ENCODE measurements at regions not wholly inside any gene's neighbourhood (a gene's known extent, or its start where the extent isn't known, plus 50 kb on each side); places are given as distances from the start of the nearest gene placed in this dataset.
"Not testable (repeated sequence)": the region's sequence is repeated elsewhere in the genome, so short reads cannot be mapped to it uniquely, and the experiment has no call there.

DNA sequence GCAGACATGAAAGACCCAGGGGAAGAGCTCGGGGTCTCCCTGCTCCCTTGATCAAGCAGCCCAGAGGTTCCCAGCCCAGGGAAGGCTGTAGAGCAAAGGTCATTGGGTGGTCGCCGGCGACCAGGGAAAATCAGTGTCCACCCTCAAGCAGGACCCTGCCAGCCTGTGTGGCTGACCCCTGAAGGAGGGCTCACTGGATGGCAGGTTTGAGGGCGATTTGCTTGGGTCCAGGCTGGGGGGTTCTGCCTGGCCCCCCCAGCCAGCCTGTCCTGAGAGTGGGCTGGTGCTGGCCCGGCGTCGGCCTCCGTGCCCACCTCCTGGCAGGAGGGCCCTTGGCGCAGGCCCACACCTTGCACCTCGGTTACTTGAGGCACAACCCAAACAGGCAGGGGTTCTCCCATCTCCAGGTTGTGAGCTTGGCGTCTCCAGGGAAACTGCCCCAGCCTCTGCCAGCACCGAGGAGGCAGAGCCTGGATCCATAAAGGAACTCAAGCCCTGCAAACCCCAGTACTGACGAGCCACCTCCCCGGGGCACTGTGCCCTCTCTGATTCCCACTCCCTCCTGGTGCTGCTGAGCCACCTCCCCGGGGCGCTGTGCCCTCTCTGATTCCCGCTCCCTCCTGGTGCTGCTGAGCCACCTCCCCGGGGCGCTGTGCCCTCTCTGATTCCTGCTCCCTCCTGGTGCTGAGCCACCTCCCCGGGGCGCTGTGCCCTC, 329.0 kb upstream of the SFSWAP start:
- DNase-seq, result no peak

DNA sequence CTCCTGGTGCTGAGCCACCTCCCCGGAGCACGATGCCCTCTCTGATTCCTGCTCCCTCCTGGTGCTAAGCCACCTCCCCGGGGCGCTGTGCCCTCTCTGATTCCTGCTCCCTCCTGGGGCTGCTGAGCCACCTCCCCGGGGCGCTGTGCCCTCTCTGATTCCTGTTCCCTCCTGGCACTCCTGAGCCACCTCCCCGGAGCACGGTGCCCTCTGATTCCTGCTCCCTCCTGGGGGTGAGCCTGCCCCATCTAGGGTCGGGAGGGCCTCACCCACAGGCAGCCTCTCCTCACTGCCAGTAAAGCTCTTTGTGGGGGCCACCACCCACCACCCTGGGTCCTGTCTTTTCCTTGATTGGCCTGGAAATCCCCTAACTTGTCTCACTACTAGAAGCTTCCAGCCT, 327.6 kb upstream of the SFSWAP start:
- no peak for DNase-seq

DNA sequence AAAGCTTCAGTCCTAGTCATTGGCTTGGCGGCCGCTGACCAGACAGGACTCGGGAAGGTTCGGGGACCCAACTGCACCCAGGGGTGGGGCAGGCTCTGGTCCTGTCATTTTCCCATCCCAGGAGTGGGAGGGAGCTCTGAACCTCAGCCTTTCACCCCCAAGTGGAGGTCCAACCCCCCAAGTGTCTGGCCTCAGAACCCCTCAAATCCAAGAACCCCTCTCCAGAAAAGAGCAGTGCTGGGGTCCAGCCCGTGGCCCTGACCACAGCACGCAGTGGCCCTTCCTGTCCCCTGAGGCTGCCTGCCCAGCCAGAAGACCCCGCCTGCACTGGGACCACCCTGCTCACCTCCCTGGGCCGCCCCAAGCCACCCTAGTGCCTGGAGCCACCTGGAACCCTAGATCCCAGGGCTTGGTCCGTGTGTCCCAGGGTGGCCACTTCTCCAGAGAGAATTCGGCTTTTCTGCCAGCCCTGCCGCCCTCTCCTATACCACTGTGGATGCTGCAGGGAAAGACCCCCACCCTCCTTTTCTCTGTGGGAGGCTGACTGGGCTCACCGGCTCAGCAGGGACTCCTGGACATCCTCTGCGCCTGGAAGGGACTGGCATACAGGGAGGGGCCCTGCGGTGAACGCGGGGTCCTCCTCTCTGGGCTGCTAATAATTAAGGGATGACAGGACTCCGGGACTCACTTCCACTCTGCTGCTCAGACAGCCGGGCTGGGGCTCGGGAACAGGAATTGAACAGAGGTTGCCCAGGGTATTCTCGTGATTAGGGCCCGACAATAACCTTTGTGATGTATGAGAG, 326.9 kb upstream of the SFSWAP start:
- no peak for DNase-seq

DNA sequence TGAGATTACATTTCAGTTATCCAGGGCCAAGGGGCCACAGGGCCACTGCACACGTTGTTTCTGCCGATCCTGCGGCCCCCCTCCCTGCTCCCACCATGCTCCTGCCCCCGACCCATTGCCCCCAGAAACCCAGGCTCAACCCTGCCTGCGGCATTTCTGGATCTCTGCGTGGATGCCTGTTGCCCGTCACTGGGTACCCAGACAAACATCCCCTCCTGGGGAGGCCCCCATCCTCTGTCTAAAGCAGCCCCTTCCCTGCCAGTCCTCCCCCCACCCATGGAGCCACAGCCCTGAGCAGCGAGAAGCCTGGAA, 326.4 kb upstream of the SFSWAP start:
- DNase-seq, result no peak

DNA sequence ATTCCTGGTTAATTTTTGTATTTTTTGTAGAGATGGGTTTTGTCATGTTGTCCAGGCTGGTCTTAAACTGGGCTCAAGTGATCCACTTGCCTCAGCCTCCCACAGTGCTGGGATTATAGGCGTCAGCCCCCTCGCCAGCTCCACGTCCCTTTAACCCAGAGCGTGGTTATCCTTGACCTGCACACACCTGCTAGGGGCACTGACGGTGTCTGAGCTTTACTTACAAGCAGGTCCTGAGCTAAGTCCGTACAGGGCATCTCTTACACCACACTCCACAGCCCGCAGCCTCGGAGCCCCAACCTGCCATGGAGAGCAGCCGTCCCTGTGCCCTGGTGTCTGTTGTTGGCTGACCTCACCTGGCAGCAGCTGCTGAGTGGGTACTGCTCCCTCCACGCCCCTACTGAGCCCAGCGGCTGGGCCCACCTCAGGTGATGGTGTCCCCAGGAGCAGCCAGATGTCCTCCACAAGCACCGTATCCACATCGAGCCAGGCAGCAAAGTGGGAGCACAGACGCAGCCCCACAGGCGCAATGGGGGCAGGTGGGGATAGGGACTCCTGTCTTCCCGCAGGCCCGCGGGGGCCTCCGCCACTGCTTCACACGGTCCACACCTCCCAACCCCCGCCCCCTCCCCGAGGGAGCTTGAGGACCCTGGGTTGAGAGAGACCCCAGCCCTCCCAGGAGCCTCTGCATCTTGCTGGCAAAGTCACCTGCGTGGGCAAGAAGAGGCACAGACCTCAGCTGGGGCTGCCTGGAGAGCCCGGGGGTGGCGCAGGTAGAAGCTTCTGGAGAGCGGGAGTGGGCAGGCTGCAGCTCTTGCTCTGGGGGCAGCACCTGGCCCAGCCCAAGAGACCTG, 325.4 kb upstream of the SFSWAP start:
- no peak for DNase-seq

DNA sequence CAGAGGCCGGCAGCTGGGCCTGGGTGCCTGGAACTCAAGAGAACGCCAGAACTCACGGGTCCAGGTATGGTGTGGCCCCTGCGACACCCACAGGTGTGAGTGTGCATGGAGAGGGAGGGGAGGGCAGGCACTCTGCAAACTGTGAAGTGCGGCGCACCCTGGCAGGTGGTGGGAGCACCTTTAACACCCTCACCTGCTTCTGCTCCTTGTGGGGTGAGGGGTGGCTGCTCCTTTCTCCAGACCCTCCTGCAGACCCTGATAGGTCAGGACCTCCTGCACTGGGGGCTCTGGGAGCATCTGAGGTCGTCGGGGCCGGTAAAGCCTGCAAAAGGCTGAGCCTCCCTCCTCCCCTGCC, 324.7 kb upstream of the SFSWAP start:
- no peak for DNase-seq

DNA sequence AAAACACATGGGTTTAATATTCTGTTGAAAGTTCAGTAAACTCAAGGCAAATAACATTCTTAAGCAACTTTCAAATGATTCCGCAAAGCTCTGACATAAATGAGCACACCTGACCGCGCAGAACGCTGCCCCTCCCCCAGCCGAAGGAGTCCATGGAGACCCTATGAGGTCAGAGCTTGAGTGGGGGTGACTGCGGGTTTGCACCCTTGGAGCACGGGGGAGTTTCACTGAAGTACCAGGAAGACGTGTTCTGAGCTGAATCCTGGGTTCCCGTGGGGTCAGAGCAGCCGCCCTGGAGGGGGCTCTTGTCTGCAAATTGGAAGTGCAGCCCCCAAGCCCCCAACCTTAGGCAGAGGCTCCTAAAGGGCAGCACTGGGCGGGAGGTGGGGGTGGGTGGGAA, 324.1 kb upstream of the SFSWAP start:
- no peak for DNase-seq

DNA sequence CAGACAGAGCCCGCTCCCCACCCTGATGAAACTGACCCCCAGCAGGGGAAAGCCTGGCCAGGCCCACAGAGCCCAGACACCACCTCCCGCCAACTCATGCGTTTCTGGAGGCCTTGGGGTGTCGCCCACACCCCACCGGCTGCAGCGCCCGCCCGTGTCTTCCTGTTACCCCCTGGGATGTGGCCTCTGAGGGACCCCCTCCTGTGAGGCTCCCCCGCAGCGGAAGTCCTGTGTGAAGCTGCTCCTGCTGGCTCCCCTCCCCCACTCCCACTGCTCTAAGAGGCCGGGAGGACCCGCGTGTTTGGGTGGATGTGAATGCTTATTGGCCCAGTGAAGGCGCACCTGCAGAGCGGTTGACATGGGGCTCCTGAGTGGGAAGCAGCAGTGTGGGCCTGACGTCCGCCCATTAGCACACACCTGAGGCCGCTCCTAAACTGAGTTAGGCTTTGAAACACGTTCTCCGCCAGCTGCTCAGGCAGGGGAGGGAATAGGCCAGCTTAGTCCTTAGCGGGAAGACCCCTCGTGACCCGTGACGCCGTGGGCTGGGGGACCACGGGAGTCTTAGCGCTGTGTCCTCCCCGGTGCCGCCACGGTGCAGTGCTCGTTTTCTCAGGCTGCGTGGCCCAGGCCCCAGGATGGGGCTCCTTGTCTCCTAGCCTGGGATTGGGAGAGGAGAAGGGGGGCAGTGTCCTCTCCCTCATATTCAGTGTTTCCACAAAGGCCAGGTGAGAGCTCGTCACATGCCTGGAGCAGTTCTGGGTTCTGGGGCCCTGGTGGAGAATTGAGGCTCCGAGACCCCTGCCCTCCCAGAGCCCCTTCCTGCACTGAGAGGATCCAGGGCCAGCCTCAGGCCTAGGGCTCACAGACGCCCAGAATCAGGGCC, 323.4 kb upstream of the SFSWAP start:
- DNase-seq, result no peak

DNA sequence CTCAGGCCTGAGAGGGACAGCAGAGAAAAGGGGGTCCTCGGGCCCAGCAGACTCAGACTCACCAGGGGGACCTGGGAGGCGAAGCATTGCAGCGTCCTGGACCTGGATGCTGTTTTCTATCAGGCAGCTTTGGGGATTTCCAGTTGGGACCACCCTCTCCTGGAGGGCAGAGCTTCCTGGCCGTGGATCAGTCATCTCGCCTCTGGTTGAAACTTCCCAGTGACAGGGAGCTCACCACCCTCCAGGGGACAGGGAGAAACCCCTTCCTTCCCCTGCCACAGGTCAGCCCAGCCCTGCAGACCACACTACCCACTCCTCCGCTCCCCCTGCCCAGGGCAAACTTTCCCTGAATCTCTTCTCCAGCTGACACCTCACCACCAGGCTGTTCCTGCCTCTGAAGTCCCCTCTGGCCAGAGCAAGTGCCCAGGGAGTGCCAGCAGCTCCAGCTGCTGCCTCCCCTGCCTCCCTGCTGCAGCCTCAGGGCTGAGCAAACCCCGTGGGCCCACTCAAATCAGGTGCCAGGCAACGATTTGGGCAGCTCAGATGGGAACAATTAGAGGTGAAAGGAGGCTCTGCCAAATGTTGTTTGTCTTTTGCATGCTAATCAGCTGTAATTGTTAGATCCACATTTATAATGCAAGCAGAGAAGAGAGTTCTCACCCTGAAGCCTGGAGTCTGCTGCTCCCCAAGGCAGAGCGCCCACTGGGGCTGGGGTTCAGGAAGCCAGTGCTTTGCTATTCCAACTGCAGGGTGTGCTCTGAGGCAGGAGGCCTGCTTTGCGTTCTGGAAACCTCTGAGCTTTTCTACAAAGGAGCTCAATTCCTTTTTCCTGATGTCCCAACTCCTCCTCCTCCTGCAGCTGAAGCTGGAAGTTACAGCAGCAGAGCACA, 322.5 kb upstream of the SFSWAP start:
- not testable (repeated sequence) for DNase-seq

DNA sequence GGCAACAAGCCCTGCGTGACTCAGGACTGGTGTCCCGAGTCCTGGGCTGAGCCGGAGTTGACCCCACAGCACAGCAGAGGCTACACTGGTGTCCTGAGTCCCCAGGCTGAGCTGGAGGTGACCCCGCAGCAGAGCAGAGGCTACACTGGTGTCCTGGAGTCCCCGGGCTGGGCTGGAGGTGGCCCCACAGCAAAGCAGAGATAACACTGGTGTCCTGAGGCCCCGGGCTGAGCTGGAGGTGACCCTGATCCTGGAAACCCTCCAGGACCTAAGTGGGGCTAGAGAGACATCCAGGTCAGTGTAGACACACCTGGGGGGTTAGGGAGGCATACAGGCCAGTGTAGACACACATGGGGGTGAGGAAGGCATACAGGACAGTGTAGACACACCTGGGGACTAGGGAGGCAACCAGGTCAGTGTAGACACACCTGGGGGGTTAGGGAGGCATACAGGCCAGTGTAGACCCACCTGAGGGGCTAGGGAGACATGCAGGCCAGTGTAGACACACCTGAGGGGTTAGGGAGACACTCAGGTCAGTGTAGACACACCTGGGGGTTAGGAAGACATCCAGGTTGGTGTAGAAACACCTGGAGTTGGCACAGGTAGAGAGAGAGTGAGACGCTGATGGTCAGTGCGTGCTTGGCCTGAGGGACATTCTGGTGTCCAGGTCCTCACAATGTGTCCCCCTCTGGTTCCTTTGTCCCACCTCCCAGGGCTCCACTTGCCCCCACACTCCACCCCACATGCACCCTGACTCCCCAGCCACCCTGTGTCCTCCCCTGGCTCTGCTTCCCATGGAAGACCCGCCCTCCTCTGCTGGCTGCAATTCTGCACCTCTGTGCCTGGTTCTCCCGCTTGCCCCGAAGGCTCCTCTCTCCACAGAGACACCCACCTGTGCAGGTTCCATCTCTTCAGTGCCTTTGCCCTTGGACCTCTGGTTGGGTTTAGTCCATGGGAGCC, 321.6 kb upstream of the SFSWAP start:
- DNase-seq, result no peak

DNA sequence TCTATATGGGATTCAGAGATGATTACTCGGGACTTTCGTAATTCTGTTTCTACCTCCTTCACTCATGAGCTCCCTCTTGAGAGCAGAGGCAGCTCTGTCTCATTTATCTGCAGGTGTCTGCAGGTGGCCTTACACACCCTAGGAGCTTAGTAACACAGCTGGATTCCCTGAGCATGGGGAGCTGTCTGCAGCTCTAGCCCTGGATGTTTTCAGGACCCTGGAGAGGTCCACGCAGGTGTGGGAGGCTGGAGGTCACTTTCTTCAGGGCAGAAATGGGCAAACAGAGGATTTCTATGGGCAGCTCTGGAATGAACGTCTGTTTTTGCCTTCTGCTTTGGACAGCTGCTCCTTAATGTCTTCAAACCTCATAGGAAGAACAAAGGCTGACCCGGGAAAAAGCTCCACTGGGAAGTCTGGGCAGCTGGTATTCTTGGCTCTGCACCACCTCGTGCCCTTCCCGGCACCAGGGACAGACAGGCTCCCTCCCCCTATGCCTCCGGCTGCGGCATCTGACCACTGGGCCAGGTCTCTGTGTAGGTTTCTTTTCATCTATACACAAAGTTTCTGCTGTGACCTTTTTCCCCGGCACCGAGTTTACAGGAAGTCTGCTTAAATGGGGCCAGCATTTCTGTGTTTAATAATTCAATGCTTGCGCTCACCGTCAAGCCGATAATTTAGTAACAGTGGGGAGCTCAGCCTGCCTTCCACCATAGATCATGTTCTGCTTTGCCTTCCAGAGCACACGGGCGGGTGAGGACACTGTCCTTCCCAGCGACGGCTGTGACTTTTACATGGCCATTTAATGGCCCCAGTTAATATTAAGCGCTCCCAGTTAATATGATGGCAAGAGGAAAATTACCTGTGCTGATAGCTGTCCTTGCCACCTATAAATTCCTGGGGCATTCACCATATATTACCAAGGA, 320.2 kb upstream of the SFSWAP start:
- DNase-seq, result peak; percentile 70

DNA sequence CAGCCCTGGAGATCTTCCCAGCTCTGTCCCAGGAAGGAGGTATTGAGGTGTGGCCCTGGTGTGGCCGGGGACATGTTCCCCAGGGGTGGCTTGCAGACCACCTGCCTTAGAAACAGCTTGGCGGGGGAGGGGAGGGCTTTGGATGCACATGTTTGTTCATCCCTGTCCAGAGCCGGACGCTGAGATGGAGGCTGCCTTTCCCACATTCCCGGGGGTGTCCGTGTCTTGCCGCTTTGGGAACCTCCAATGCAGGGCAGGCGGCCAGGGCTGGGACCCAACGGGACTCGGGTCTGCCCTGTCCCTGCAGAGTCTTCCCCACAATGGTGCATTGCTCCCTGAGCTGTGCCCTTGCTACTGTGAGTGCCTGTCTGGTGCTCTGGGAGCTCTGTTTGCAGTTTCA, 319.5 kb upstream of the SFSWAP start:
- peak; percentile 18 for DNase-seq

DNA sequence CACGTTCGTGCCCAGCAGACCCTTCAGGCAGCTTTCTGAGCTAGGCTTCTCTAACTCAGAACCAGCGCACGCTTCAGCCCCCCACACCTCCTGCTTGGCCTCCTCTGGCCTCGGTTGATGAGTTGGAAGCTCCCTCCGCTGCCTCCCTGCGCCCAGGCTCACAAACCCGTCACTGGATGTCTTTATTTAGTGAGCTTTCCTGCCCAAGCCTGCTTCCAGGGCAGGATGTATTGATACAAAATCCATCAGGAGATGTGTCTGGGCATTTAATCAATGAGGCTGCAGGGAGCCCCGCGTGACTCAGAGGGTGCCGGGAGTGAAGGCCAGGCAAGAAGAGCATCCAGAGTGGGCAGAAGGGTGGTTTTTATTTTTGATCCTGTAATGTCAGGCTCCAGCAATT, 316.1 kb upstream of the SFSWAP start:
- not testable (repeated sequence) for DNase-seq

DNA sequence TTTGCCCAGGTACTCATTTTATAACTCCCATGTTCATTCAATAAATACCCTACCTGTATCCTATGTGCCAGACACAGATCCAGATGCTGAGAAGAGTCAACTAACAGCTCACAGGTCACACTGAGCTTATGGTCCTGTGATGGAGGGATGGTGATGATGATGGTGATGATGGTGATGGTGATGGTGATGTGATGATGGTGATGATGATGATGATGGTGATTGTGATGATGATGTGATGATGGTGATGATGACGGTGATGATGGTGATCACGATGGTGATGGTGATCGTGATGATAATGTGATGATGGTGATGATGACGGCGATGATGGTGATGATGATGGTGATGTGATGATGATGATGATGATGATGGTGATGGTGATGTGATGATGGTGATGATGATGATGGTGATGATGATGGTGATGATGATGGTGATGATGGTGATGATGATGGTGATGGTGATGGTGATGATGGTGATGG, 315.6 kb upstream of the SFSWAP start:
- not testable (repeated sequence) for DNase-seq

DNA sequence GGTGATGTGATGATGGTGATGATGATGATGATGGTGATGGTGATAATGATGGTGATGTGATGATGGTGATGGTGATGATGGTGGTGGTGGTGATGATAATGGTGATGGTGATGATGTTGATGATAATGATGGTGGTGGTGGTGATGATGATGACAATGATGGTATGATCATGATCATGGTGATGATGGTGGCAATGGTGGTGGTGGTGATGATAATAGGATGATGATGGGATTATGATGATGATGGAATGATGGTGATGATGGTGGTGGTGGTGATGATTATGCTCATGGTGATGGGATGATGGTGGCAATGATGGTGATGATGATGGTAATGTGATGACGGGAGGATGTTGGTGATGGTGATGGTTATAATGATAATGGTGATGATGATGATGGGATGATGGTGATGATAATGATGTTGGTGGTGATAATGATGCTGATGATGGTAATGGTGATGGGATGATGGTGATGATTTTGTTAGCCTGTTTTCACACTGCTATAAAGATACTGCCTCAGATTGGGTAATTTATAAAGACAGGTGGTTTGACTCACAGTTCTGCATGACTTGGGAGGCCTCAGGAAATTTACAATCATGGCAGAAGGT, 314.8 kb upstream of the SFSWAP start:
- no peak for DNase-seq

DNA sequence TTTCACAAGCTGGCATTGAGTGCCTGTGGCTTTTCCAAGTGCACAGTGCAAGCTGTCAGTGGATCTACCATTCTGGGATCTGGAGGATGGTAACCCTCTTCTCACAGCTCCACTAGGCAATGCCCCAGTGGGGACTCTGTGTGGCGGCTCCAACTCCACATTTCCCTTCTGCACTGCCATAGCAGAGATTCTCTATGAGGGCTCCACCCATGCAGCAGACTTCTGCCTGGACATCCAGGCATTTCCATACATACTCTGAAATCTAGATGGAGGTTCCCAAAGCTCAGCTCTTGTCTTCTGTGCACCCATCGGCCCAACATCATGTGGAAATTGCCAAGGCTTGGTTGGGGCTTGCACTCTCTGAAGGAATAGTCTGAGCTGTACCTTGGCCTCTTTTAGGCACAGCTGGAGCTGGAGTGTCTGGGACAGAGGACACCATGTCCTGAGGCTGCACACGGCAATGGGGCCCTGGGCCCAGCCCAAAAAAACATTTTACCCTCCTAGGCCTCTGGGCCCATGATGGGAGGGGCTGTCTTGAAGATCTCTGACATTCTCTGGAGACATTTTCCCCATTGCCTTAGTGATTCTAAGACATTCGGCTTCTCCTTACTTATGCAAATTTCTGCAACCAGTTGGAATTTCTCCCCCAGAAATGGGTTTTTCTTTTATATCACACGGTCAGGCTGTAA, 313.3 kb upstream of the SFSWAP start:
- DNase-seq, result no peak

DNA sequence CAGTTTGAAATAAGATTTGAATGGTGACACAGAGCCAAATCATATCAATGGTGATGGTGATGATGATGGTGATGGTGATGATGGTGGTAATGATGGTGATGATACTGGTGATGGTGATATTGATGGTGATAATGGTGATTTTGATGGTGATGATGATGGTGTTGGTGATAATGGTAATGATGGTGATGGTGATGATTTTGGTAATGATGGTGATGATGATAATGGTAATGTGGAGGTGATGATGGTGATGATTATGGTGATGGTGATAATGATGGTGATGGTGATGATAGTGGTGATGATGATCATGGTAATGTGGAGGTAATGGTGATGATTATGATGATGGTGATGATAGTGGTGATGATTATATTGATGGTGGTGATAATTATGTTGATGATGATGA, 311.9 kb upstream of the SFSWAP start:
- DNase-seq, result no peak

DNA sequence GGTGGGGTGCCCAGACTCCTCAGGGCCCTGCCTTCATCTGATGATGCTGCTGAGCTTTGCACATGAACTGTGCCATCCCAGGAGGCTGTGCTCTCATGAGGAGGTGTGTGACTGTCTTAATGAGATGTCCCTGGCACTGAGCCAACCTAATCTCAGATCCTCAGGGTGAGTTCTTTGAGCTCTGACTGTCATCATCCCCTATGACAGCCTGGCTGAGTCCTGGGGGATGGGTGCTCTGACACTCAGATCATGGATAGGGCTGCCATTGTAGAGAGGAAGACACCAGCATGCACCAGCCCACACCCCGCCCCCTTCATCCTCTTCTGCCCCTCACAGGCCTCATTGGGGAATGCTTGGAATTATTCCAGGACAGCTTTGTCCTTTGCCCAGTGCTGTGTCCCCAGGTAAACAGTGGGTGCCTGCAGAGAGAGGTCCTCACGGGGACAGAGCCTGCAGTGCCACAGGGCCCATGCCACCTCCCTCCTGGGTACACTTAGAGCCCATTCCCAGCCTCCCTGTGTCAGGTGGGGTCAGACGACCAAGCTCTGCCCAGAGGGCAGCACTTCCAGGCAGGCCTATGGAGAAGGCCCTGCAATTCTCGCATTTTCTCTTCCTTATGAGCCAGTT, 310.1 kb upstream of the SFSWAP start:
- peak; percentile 20 for DNase-seq

Measured in eye (tissue), 1 donor.